ENCODE measurements at regions not wholly inside any gene's neighbourhood (a gene's known extent, or its start where the extent isn't known, plus 50 kb on each side); places are given as distances from the start of the nearest gene placed in this dataset.

DNA sequence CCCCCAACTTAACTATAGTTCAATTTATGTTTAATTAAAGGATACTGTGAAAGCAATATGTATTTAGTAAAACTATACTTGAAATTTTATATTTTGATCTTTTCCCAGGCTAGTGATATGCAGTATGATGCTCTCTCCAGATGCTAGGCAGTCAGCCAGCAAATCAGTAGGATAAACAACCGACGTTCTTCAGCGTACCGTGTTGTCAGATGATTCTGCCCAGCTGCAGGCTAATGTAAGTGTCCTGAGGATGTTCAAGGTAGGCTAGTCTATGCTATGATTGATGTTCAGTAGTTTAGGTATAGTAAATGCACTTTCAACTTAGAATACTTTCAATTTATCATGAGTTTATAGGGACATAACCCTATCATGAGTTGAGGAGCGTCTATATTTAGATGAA, 762.6 kb downstream of the MRPL39 start:
- TF ChIP-seq ZNF423 (tag by site-specific recombination; IDR thresholded peaks at IDR 0.05) (no peak), ZNF184 (tag by site-specific recombination; IDR thresholded peaks at IDR 0.05) (no peak), GLI4 (tag by site-specific recombination; IDR thresholded peaks at IDR 0.05) (no peak), ZNF121 (tag by site-specific recombination; IDR thresholded peaks at IDR 0.05) (no peak)
- TF ChIP-seq, protein P1, sequence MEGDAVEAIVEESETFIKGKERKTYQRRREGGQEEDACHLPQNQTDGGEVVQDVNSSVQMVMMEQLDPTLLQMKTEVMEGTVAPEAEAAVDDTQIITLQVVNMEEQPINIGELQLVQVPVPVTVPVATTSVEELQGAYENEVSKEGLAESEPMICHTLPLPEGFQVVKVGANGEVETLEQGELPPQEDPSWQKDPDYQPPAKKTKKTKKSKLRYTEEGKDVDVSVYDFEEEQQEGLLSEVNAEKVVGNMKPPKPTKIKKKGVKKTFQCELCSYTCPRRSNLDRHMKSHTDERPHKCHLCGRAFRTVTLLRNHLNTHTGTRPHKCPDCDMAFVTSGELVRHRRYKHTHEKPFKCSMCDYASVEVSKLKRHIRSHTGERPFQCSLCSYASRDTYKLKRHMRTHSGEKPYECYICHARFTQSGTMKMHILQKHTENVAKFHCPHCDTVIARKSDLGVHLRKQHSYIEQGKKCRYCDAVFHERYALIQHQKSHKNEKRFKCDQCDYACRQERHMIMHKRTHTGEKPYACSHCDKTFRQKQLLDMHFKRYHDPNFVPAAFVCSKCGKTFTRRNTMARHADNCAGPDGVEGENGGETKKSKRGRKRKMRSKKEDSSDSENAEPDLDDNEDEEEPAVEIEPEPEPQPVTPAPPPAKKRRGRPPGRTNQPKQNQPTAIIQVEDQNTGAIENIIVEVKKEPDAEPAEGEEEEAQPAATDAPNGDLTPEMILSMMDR (tag by site-specific recombination; IDR thresholded peaks at IDR 0.05): no peak

Measured in HEK293 (cell line).